HG02623 (cell line): ENCODE measurements at regions not wholly inside any gene's neighbourhood (a gene's known extent, or its start where the extent isn't known, plus 50 kb on each side); places are given as distances from the start of the nearest gene placed in this dataset.
"Not testable (repeated sequence)": the region's sequence is repeated elsewhere in the genome, so short reads cannot be mapped to it uniquely, and the experiment has no call there.

Experiments used
- ATAC-seq: cut with Tn5 transposase; IDR thresholded peaks from one replicate; pipeline ENCODE4 v1.9.1; 2021; ENCODE audit warnings: moderate library complexity; ENCODE audit not compliant: unreplicated experiment

GRCh38 chr9:90107726-90108655, 503.2 kb downstream of the GADD45G start:
- no peak for ATAC-seq

GRCh38 chr9:90112788-90113187, 508.0 kb downstream of the GADD45G start:
- no peak for ATAC-seq

- ATAC-seq = no peak
Measured at GRCh38 chr9:90114641-90115425, 510.0 kb downstream of the GADD45G start.

DNA sequence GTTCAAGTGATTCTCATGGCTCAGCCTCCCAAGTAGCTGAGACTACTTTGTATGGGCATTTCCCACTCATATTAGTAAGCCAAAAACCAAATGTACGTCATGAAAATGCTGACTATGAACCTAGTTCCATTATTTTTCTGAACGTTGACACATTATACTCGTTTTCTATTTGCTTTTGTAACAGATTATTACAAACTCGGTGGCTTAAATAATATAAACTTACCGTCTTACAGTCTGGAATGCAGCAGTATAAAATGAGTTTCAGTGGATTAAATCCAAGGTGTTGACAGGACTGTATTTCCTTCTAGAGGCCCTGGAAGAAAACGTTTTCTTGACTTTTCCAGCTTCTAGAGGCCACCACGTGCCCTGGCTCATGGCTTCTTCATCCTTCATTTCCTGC, 517.0 kb downstream of the GADD45G start:
- no peak for ATAC-seq

DNA sequence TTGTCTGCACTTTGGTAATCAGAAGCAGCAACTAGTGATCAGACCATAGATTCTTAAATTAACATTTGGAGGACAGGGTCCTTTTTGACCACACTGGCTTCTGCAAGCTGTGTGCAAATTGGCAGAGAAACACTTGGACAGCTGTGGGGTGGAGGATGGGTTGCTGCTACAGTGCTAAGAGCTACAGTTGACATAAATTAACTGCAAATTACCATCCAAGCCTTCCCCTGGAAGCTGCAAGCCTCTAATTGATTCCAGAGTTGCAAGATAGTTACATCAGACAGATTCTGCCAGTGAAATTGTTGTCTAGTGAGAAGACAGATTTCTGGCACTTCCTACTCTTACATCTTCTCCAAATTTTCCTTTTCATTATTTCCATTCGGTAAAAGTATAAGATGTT, 517.7 kb downstream of the DIRAS2 start:
- ATAC-seq = no peak

DNA sequence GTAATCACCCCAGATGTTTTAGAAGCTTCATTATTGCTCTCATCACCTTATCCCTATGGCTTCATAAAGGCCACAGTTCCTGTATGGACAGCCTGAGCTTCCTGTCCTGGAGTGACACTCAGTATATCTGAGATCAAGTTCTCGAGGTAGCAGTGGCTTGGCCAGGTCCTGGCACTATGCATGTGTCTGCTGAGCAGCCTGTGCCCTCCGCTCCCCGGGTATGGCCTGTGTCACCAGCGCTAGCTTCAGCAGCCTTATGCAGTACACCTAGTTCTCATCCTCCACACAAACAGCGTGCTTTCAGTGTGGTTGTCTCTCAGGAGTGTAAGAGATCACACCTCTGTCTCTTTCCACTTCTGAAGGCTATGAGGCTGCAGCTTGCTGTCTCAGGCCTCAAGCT, 514.7 kb downstream of the DIRAS2 start:
- no peak for ATAC-seq

GRCh38 chr9:90128587-90129190, 513.9 kb downstream of the DIRAS2 start:
- no peak for ATAC-seq

GRCh38 chr9:90129446-90129845, 513.2 kb downstream of the DIRAS2 start:
- ATAC-seq = no peak

DNA sequence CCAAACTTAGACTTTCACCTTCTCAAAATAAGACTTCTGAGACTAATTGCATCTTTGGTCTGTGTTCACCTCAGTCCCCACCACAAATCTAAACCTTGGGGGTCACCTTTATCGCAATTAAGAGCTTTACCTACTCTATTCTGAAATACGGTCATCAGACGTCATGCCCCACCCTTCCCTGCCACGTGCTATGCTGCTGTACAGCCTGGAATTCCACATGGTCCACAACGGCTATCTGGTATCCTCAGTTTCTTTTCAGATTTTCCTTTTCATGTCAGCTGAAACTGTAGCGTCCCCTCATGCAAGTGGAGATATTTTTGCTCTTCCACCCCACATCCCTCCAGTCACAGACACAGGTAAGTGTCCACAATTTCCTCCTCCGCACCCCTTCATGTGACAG, 511.1 kb downstream of the DIRAS2 start:
- no peak for ATAC-seq

DNA sequence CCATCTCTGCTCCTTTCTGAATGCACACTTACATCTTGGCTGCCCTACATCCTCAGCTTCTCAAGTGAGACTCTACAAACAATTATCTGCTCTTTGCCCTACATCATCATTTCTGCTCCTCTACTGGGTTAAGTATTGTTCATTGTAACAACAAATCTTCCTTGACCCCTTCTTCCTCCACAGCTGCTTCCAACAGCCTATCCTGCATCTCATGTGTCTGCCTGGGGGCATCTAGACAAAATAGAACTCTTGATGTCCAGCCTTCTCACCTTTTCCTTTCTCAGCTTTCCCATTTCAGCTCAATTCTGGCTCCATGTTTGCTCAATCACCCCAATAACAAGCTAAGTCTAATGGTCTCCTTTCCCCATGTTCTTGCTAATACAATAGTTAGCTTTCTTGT, 509.8 kb downstream of the DIRAS2 start:
- ATAC-seq = no peak

GRCh38 chr9:90137801-90138200, 504.8 kb downstream of the DIRAS2 start:
- ATAC-seq = no peak

- no peak for ATAC-seq
Measured at GRCh38 chr9:90140131-90140818, 502.3 kb downstream of the DIRAS2 start.

DNA sequence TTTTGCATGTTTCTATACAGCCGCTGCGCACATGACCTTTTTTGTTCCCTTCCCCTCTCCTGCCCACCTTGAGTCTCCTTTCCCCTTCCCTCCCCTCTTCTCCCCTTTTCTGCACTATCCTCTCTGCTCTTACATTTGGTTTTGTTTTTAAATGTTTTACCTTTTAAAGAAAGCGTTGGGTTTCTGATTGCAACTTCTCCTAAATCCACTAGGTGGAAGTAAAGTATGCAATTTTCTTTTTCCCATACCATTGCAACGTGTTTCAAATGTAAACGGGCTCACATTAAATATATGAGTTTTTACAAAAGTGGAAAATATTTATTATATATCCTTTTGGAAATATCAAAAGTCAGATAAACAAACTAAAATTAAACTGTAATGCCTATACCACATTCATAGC, 500.9 kb downstream of the DIRAS2 start:
- ATAC-seq = no peak

DNA sequence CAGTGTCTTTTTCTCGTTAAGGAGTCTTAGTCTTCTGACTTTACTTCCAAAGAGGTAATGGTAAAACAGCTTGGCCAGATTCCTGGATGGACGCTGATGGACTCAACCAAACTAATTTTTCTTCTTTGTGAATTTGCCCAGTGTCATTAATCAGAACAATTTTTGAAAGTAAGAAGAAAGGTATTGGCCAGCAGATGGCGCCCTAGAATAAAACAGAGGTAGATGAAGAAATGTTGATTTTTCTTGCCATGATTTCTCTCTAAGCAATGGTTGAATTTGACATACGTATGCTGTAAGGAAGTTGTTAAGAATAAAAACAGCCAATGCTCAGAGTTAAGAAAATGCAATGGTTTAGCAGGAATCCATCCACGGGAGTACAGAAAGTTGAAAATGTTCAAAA, 500.0 kb downstream of the DIRAS2 start:
- no peak for ATAC-seq

DNA sequence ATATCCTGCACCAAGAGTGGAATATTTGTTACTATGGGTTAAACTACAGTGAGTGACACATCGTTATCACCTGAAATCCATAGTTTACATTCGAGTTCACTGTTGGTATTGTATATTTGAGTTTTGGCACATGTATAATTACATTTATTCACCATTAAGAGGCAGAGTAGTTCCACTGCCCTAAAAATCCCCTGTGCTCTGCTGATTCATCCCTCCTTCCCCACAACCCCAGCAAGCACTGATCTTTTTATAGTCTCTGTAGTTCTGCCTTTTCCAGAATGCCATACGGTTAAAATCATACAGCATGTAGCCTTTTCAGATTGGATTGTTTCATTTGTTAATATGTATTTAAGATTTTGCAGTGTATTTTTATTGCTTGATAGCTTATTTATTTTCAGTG, 495.2 kb downstream of the DIRAS2 start:
- no peak for ATAC-seq

DNA sequence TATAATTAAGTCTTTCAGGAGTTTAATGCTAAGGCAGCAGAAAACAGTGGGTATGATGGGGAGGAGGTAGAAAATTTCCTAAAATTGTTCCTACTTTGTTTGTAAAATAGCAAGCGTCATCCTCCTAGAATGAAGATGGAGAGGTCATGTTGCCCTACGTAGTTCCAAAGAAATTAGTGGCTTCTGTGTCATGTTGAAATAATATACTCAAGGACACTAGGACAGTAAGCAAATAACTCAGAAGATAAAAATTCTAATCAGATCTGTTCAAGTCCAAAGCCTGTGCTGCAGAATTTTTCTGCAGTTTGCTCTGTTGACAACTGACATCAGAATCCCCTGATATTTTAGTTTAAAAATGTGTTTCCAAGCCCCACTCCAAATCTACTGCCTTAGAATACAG, 486.3 kb downstream of the DIRAS2 start:
- ATAC-seq = no peak

- ATAC-seq = no peak
Measured at GRCh38 chr9:90162326-90162725, 480.3 kb downstream of the DIRAS2 start.

- ATAC-seq = no peak
Measured at GRCh38 chr9:90162819-90163218, 479.8 kb downstream of the DIRAS2 start.

DNA sequence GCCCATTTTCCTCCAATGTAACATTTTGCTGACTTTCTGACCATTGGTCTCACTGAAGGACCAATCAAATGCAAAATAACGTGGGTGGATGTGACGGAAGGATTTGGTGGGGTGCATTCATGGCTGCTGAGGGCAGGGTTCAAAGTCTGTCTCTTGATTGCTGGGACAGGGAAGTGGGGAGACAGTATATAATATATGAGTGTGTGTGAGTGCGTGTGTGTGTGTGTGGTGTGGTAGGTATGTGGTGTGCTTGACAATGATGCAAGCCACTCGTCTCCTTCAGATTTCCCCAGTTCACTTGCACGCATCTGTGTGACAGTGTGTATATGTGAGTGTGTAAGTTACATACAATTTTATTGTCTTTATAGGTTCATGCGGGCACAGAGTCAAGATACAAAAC, 477.3 kb downstream of the DIRAS2 start:
- ATAC-seq = no peak

DNA sequence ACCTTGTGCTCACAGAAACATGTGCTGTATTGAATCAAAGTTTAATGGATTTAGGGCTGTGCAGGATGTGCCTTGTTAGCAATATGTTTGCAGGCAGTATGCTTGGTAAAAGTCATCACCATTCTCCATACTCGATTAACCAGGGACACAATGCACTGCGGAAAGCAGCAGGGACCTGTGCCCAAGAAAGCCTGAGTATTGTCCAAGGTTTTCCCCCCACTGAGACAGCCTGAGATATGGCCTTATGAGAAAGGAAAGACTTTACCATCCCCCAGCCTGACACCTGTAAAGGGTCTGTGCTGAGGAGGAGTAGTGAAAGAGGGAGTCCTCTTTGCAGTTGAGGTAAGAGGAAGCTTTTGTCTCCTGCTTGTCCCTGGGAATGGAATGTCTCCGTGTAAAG, 476.2 kb downstream of the DIRAS2 start:
- ATAC-seq = not testable (repeated sequence)

DNA sequence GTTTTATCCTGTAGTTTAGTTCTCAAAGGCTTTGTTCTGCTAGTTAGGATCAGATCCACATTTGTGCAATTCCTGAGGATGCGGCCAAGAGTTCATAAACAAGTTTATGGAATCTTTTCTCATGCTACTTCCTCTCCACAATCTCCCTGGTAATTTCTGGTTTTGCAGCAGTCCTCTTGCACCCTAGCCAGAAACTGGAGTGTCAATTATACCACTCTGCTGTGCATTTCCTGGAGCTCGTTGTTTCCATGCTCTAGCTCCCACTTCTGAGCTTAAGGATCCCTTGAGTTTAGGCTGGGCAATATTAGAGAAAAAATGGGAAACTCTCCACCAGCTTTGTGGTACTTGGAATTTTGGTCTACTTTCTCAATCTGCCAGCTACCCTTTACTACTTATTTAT, 474.7 kb downstream of the DIRAS2 start:
- ATAC-seq = no peak
